Stimulated activated naive CD8-positive, alpha-beta T cell treated with anti-CD3 and anti-CD28 coated beads, Interleukin-15, Interleukin-2, amounts not matched to agents 100 U/mL and 50 U/mL, for 24 hours (primary cell): ENCODE measurements at regions not wholly inside any gene's neighbourhood (a gene's known extent, or its start where the extent isn't known, plus 50 kb on each side); places are given as distances from the start of the nearest gene placed in this dataset.
"Not testable (repeated sequence)": the region's sequence is repeated elsewhere in the genome, so short reads cannot be mapped to it uniquely, and the experiment has no call there.

ENCODE experiments used
- ATAC-seq: fragments of 150-1000 bp; cut with Tn5 transposase; one replicate; pipeline ENCODE4 v1.10.0; 2021
- DNase-seq: peaks from one replicate; pipeline ENCODE4 v3.0.0; 2021

GRCh38 chr10:34013235-34013634 is 678.8 kb upstream of the NRP1 start:
- no peak for ATAC-seq
- no peak for DNase-seq

GRCh38 chr10:34010891-34011290 is 676.4 kb upstream of the NRP1 start:
- ATAC-seq (no peak), DNase-seq (no peak)

GRCh38 chr10:34010228-34010627 is 675.8 kb upstream of the NRP1 start:
- not testable (repeated sequence) for DNase-seq, ATAC-seq

- no peak for ATAC-seq
Observed at GRCh38 chr10:34008656-34009055, 674.2 kb upstream of the NRP1 start.

GRCh38 chr10:34006471-34006870 is 672.0 kb upstream of the NRP1 start:
- ATAC-seq: no peak
- no peak for DNase-seq

More at GRCh38 chr10:34008656-34009055, 674.2 kb upstream of the NRP1 start:
- DNase-seq: no peak

GRCh38 chr10:34003561-34003960 is 669.1 kb upstream of the NRP1 start:
- no peak for DNase-seq
- ATAC-seq: no peak

- ATAC-seq: no peak
- DNase-seq: no peak
Observed at GRCh38 chr10:34002896-34003295, 668.4 kb upstream of the NRP1 start.

- DNase-seq (no peak), ATAC-seq (no peak)
Observed at GRCh38 chr10:34001831-34002230, 667.4 kb upstream of the NRP1 start.

- DNase-seq: no peak
- ATAC-seq: no peak
Observed at GRCh38 chr10:34001087-34001580, 666.7 kb upstream of the NRP1 start.

- DNase-seq (no peak), ATAC-seq (no peak)
Observed at GRCh38 chr10:33993917-33994316, 659.5 kb upstream of the NRP1 start.

- no peak for ATAC-seq
Observed at GRCh38 chr10:33991924-33992323, 657.5 kb upstream of the NRP1 start.

GRCh38 chr10:33986515-33986914 is 652.0 kb upstream of the NRP1 start:
- ATAC-seq (no peak), DNase-seq (no peak)

More at GRCh38 chr10:33991924-33992323, 657.5 kb upstream of the NRP1 start:
- DNase-seq: no peak

GRCh38 chr10:33986016-33986415 is 651.5 kb upstream of the NRP1 start:
- no peak for DNase-seq

GRCh38 chr10:33982995-33983394 is 648.5 kb upstream of the NRP1 start:
- no peak for ATAC-seq
- DNase-seq: no peak

More at GRCh38 chr10:33986016-33986415, 651.5 kb upstream of the NRP1 start:
- ATAC-seq: no peak

GRCh38 chr10:33981301-33981700 is 646.8 kb upstream of the NRP1 start:
- no peak for DNase-seq
- ATAC-seq: no peak

- ATAC-seq: no peak
Observed at GRCh38 chr10:33979195-33979594, 644.7 kb upstream of the NRP1 start.

GRCh38 chr10:33975481-33975880 is 641.0 kb upstream of the NRP1 start:
- DNase-seq (no peak), ATAC-seq (no peak)

More at GRCh38 chr10:33979195-33979594, 644.7 kb upstream of the NRP1 start:
- DNase-seq: no peak

- no peak for DNase-seq
- ATAC-seq: no peak
Observed at GRCh38 chr10:33974976-33975478, 640.6 kb upstream of the NRP1 start.

GRCh38 chr10:33968983-33969382 is 634.5 kb upstream of the NRP1 start:
- ATAC-seq: no peak

GRCh38 chr10:33967606-33968120 is 633.2 kb upstream of the NRP1 start:
- ATAC-seq: no peak
- DNase-seq: no peak

More at GRCh38 chr10:33968983-33969382, 634.5 kb upstream of the NRP1 start:
- no peak for DNase-seq

- ATAC-seq (no peak), DNase-seq (no peak)
Observed at GRCh38 chr10:33966946-33967345, 632.5 kb upstream of the NRP1 start.

- no peak for DNase-seq
Observed at GRCh38 chr10:33965795-33966581, 631.5 kb upstream of the NRP1 start.

GRCh38 chr10:33963729-33964128 is 629.3 kb upstream of the NRP1 start:
- ATAC-seq (no peak), DNase-seq (no peak)

More at GRCh38 chr10:33965795-33966581, 631.5 kb upstream of the NRP1 start:
- no peak for ATAC-seq
